PC-9 (cell line): ENCODE measurements at regions not wholly inside any gene's neighbourhood (a gene's known extent, or its start where the extent isn't known, plus 50 kb on each side); places are given as distances from the start of the nearest gene placed in this dataset.

Experiments used
- CTCF ChIP-seq: fragments of 200-600 bp; sonication (generic); conservative IDR thresholded peaks from 2 replicates; pipeline ENCODE4 v1.6.1; 2017; ENCODE audit warnings: mixed run types, antibody characterized with exemption, mild to moderate bottlenecking, moderate library complexity
- EZH2 ChIP-seq: fragments of 200-600 bp; sonication (generic); IDR thresholded peaks from 2 replicates; pipeline ENCODE4 v1.8.0; 2017; ENCODE audit warnings: antibody characterized with exemption, low read depth

DNA sequence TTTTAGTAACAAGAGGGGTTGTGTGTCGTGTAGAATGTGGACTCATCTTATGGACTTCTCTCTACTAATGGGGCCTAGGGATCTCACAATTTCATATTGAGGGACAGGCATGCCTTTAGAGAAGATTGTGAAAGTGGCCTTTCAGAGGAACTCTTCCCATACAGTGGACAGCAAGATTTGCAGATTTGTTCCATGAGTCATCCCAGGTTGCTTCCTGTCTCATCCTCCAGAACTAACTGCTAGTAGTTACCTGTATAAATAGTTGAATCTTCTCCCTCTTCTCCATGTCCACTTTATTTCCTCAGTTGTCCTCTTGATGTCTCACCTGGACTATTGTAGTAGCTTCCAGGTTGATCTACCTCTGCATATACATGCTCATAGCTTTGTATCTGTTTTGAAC, 997.5 kb upstream of the CTNND2 start:
- TF ChIP-seq EZH2, result no peak
- TF ChIP-seq CTCF, result no peak
